NCI-H187 treated with DMSO at 0.1 percent for 48 hours (cell line): ENCODE measurements at regions not wholly inside any gene's neighbourhood (a gene's known extent, or its start where the extent isn't known, plus 50 kb on each side); places are given as distances from the start of the nearest gene placed in this dataset.

Experiments used
- DNase-seq: peaks from one replicate; lab custom pipeline; 2025; lab: John Stamatoyannopoulos, UW

DNA sequence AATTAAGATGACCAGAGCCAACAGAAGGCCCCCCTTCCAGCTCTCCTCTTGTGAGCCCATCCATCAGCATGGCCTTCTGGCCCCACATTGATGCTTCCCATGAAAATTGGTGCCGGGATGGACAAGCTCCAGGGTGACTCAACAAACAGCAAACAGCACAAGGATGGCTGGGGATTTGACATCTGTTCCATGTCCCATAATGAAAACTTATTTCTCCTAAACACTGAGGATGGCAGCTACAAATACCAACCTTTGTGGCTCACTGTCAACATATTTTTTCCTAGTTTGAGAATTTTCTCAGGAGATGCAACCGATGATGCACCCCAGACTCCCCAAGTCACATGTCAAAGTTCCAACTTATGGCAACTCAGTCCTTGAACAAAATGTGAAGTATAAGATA is 169.6 kb upstream of the SIX2 start:
- no peak for DNase-seq

DNA sequence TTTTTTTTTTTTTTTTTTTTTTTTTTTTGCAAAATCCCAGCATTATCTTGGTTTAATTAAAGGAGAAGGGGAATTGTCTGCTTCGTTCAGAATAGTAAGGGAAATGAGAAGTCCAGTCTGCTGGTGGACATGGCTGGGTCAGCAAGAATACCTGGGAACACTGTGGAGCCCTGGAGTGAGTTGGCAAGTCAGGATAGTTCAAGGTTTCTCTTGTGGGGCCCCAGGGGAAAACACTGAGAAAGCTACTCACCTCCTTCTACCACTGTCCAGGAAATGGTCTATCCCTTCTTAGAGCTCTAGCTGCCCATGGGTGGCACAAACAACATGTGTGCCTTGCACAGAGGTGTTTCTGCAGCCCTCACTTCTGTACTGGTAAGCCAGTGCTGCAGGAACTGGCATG is 169.1 kb upstream of the SIX2 start:
- DNase-seq, result no peak

DNA sequence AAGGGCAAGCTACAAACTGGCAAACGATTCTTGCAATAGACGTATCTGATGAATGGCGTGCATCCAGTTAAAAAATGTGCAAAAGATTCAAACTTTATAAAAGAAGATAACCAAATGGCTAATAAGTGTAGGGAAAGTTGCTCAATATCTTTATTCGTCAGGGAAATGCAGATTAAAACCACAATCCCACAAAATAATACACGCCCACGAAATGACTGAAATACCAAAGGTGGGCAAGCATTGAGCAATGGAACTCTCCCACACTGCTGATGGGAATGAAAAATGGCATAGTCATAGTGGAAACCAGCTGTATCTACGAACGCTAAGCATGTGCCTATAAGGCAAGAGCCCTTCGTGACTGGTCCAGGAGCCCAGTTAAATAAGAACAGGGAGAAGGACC is 168.6 kb upstream of the SIX2 start:
- DNase-seq, result no peak

DNA sequence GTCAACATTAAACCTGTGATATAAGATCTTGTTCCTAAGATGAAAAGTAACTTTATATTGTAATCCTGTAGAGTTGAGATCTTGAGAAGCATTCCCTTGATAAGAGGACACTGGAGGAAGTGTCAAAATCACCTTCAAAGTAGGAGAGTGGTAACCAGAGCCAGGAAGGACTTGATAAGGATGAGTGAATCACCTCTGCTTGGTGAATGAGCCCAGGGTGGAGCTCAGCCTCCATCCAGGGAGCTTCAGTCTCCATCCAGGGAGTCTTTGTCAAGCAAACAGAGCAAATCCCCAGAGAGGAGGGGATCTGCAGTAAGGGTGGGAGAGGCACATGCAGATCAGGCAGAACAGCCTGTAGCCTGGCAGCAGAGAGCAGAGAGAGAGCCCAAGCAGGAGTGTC is 167.1 kb upstream of the SIX2 start:
- no peak for DNase-seq

DNA sequence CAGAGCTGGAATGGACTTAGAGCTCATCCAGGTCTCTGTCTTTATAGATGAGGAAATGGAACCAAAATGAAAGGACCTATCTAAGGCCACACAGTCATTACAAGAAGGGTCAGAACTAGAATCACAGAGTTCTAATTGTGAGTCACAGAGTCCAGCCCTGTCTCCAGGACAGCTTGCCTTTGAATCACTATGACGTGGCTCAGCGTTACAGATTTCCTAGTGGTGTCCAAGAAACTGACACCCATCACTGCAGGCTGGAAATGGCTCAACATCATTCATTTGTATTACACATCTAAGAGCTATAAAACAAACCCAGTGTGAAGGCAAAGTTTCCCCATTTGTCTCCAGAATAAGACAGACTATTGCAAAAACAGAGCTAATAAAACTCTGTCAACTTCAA is 164.3 kb upstream of the SIX2 start:
- DNase-seq, result no peak

DNA sequence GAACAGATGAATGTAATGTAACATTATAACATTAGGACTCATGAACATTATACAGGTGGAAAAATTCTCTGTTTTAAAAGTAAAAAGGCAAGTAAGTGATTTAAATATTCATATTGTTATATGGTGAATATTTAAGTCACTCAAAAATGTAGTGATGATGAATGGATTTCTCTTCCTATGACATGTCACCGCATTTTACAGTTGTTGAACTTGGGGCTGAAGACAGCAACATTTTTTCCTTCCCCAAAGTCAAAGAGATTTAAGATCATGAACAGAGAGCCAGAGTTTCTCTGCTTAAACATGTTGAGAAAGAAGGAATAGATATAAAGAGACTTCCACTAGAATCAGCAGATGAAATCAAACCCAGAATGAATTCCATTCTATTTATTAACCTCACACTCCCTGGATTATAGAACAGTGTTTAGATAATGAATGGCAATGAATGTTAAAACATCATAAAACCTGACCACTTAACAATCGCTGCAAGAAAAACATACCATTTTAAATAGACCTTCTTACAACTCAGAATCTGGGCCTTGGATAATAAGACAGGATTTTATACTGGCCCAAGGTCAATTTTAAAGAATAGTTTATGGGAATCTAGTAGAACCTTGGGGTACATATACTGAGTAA is 163.6 kb upstream of the SIX2 start:
- no peak for DNase-seq

DNA sequence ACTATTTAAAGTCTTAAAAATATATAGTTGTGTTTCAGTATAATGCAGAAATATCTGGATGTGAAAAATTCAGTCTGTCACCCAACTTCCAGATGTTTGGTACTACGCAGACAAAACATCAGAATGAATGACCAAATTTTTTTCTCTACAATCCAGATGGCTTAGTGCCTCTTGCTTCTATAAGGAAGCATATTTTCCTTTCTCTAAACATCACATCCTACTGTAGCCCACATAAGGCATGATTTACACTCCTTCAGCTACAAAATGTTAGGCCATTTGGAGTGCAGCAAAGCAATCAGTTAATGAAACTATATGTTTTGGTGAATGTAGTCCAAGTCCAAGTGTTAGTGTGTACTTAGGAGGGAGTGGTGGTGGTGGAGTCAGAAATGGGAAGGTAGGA is 162.9 kb upstream of the SIX2 start:
- DNase-seq, result no peak

DNA sequence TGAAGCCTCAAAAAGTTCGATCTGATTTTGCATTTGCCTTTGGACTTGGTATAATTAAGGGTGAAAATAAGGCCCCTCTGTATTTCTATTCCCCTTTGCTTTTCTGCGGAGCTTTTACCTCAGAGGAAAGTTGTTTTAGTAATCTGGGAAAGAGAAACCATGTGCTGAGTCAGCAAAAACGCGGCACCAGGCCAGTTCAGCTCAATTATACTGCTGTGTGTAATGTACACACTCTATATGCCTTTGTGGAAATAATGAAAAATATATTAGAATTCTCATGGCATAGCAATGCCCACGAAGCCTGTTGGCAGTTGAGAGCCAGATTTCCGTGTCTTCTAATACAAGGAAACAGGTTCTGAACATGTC is 161.9 kb upstream of the SIX2 start:
- no peak for DNase-seq

DNA sequence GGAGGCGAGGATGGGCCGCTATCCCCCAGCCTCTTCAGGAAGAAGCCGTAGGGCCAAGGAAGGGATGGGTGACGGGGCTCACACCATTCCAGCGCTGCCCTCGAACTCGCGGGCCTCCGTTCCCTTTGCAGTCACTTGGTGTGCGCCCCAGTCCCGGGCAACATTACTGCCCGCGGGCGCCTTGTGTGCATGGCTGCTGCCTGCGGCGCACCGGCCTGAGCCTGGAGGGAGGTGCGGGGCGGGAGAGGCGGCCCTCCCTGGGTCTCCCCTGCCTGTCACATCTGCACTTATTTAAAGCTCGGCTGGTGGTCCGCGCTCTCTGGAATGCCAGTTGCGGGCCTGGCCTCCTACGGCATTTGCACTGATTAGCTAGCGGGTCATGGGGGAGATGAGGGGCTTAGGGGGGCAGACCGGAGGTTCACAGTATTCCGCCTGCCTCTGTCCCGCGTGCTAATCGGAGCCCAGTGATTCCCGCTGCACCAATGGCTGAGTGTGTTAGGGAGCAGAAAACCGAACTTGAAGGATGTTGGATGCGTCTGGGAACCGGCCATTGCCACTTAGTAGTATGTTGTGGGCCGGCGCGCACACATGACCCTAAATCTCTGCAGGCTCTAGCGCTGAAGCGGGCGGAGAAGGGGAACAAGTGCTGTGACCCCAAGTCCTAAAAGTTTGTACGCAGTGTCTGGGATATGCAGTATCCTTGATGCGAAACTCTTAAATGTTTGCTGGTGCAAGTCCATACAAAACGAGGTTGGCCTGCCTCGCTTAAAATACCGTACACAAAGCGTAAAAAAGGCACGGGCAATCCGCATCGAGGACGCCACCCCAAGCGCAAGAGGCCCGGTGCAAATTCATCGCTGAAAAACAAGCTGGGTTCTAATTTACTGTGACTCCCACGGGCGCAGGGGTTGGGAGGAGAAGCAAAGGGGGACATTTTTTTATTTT is 161.2 kb upstream of the SIX2 start:
- no peak for DNase-seq

DNA sequence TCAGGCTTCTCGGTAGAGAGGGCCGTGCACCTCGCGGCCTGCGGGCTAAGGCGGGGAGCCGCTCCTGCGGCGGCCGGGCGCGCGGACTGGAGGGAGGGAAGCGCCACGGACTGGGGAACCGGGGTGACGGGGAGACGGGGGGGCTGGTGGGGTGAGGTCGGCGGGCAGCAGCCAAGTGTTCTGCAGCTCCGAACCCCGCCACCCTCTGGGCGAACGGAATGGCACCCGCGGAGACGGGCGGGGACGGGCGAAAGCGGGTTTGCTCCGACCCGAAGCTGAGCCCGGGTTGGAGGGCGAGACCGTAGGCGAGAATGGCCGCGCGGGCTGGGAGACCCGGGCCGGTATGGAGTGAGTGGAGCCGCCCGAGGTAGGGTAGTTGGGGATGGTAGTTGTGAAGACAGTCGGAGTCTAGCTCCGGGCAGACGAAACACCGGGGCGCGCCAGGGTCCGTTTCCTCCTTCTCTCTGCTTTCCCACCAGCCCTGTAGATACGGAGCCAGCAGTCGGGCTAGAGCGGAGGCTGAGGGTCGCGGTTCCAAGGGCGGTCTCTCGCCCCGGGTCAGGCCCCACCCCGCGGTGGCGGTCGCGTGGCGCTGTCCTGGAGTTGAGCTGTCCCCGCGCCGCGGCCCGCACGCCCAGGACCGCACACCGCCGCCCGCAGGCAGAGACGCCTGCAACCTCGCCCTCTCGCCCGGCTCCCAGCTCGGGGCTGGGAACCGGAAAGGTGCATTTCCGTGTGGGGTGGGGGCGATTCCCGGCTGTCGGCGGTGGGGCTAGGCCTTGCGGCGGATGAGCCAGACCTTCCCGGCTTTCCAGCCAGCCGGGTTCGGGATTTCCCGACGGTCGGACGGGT is 160.3 kb upstream of the SIX2 start:
- no peak for DNase-seq

DNA sequence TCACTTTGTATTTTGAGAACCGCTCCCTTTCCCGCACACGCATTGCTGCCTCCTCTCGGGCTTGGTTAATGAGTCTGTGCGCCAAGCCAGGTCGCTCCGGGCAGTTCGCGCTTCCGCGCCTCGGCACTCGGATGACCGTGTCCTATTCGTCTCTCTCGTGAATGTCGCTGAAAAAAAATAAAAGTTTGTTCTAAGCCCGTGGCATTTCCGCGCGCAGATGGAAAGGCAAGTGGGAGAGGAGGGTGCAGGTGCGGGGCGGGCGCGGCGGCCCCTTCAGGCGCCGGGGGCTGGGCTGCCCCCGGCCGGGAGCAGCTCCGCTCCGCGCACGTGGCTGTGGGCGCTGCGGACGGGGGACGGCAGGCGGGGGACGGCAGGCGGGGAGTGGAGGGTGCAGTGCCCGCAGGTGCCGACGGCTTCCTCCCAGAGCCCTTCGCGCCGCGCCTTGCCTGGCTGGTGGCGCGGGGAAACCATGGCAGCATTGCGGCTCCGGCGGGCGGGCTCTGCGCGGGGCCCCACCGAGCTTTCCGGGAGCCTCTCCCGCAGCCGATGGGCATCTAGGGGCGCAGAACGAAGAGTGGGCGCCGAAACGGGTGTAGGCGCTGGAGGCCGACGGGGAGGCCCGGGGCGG is 159.6 kb upstream of the SIX2 start:
- no peak for DNase-seq

DNA sequence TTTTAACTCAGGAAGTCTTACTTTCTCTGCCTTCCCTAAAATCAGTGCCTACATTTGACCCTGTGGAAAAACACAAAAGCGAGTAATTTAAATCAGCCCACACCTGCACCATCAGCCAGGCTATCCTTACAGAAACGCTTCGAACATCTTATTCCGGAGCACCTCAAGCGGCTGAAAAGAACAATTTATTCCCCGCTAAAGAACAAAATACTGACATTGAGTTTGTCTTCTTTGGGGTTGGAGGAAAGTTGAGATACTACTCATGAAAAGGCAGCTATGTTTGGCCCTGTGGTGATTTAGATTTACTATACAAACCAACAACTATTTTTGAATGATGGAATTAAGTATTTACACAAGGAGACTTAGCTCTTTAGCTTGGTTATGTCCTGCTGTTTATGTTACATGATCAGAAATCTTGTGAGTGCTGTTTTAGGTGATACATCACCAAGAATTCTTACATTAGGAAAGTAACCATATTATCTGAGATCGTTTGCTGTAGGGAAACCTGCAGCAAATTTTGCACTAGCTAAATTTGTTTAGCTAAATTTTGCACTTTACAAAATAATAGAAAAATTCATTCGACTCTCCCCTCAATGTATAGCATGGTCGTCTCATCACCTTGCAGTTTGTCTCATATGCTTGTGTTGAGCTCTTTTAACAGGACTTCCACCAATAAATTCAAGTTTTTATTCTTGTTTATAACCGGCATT is 158.8 kb upstream of the SIX2 start:
- DNase-seq, result no peak

DNA sequence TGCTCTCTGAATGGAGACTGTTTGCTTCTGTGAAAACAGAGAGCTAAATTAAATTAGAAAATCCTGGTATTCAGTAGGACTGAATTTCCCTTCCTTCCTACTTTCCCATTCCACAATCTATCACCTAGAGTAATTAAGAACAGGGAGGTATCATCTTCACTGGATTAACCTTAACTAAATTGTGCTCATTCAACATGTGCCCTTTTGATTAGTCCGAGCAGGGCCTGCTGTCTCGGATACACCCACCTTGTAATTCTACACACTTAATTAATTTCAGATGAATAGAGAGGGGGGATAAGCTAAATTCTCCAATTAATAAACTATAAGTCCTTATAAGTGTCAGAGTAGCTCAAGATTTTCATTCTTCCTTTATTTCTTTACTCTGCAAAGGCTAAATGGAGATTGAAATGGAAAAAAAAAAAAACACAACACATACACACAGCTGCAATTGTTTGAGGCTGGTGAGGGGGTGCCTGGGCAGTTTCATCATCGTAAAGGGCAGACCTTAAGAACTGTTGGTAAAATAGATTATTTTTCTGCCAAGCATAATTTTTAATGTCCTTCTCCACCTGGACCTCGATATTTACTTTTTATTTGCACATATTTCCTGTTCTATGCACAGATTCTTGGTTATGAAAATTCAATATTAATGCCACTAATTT is 157.1 kb upstream of the SIX2 start:
- DNase-seq, result no peak

DNA sequence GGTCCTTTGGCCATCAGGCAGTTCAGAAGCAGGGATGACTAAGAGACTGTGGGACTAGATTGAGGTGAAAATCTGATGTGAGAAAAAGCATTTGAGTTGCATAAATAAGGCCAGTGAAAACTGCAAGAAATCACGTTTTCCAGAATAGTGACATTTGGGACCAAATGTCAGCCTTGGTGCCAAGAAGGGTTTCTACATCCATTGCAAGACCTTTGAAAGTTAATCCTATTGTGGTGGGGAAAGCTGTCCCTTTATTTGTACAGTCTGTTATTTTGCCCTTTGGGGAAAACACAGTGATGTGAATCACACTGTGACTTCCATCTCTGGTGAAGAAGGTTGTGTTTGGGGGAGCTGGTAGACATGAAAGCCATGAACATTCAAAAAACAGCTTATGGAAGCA is 153.5 kb upstream of the SIX2 start:
- DNase-seq, result no peak

DNA sequence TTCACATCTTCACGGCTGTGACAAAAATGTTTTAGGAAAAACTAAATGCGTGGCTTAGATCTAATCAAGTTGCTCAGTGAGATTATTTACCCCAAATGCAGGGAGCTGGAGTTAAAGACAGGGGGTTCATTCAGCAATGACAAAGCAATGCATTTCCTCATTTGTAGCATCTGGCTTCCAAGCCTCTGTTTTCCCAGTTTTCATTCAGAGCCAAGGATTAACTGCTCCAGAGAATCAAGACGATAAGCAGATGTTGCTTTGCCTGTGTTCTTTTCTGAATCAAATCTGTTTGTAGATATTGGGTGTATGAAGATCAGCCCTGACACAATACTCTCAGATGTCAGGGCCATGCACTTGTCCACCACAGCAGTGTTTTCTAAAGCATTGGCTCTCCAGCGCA is 147.4 kb upstream of the SIX2 start:
- no peak for DNase-seq

DNA sequence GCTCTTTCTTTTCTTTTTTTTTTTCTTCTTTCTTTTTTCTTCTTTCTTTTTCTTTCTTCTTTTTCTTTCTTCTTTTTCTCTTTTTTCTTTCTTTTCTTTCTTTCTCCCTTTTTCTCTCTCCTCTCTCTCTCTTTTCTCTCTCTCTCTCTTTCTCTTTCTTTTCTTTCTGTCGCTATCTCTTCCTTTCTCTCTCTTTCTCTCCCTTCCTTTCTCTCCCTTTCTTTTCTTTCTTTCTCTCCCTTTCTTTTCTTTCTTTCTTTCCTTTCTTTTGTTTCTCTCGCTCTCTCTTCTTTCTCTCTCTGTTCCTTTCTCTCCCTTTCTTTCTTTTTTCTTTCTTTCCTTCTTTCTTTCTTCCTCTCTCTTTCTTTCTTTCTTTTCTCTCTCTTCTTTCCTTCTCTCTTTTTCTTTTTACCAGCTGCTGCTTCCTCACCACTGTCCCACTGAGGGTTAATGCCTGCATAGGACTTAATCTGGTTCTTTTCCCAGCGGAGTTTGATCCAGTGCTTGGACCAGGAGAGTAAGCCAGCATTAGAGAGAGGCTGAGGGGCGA is 145.4 kb upstream of the SIX2 start:
- DNase-seq, result no peak

DNA sequence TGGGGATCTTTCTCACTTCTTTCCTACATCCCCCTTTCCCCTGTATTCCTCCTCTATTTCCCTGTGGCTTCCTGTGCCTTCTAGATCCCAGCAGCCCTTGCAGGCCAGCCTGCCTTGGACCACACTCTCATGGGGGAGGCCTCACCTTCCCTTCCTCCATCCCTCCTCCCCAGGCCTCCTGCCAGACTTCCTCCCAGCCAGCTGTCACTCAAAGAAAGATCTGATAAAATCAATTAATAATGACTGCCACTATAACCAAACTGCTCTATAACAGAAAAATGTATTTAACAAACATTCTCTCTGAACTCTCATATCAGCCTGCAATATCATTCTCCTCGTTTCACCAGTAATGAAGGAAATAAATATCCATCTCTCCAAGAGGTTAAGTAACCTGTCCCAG is 144.9 kb upstream of the SIX2 start:
- no peak for DNase-seq

DNA sequence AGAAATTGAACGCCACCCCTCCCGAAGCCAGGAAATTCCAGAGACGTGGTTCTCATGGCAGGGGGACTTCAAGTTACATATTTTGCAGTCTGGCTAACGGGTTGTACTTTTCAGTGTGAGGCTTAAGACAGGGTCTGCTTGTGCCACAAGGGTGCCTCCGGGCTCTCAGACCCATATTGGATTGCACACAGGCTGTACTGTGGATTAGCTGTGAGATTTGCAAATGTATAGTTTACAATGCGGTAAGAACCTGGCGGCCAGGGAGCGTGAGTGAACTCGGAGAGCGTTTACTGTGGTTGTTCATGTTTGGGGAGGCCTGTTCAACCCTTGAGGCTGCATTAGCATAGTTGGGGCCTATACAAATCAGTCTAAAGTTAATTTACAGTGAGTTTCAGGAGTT is 143.9 kb upstream of the SIX2 start:
- DNase-seq, result no peak

DNA sequence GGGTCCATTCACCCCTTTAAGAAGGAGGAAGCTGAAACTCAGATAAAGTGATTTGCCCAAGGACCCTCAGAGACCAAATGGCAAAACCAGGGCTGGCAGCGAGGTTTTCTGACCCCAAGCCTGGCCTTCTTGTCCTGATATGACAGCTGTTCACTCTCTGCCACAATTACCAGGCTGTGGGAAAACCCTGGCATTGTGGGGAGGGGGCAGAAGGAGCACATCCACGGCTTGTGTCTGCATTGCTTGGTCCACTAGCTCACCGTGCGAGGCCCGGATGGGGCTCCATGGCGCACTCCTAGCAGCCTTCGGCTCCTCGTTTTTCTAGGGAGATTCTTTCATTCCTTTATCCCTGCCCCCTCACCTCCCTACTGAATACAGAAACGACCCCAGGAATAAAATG is 143.4 kb upstream of the SIX2 start:
- DNase-seq, result no peak

DNA sequence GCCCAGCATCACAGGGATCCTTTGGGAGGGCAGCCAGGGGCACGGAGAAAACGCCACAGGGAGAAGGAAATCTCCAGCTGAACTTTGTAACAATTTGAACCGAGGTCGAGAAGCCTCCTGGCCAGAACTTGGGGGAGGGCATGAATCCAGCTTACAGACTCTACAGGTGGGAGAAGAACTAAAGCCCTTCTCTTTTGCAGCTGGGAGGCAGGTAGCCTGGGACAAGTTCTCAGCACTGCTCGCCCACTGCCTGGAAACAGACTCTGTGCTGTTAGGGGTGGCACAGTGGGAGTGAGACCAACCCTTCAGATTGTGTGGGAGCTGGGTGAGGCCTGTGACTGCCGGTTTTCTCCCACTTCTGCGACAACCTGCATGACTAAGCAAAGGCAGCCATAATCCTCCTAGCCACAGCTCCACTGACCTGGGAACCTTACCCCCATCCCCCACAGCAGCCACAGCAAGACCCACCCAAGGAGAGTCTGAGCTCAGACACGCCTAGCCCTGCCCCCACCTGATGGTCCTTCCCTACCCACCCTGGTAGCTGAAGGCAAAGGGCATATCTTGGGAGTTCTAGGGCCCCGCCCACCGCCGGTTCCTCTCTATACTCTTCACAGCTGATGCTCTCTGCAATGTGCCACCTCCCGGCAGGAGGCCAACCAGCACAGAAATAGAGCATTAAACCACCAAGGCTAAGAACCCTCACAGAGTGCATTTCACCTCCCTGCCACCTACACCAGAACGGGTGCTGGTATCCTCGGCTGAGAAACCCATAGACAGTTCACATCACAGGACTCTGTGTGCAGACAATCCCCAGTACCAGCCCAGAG is 136.0 kb upstream of the SIX2 start:
- no peak for DNase-seq
